Natural killer cell (primary cell): ENCODE measurements at regions not wholly inside any gene's neighbourhood (a gene's known extent, or its start where the extent isn't known, plus 50 kb on each side); places are given as distances from the start of the nearest gene placed in this dataset.

Experiments
- ATAC-seq, 3 donors: fragments of 150-1000 bp in 2 of 3; fragments of 200-7000 bp in 1 of 3; cut with Tn5 transposase; 1 replicate in 1 of 3; 2 replicates in 2 of 3; pipeline ENCODE4 v1.10.0; 2021; ENCODE audit warnings: mild to moderate bottlenecking in 2 of 3, moderate library complexity in 2 of 3
- DNase-seq, 2 donors: peaks; one replicate each; pipeline versions ENCODE4 v3.0.0 to v3.0.0-alpha.2; 2013 to 2021; ENCODE audit warnings: mixed read lengths in 1 of 2
- H3K27ac ChIP-seq: one replicate; pipeline ENCODE4 v1.5.1; 2013; ENCODE audit warnings: mild to moderate bottlenecking, low read length
- H3K27me3 ChIP-seq: one replicate; pipeline ENCODE4 v1.6.1; 2013; ENCODE audit warnings: low read length; ENCODE audit not compliant: control insufficient read depth, insufficient read depth
- H3K36me3 ChIP-seq: one replicate; pipeline ENCODE4 v1.6.1; 2013; ENCODE audit warnings: low read length; ENCODE audit not compliant: control insufficient read depth, insufficient read depth
- H3K4me1 ChIP-seq: one replicate; pipeline ENCODE4 v1.6.1; 2013; ENCODE audit warnings: low read length; ENCODE audit not compliant: control insufficient read depth, insufficient read depth
- H3K4me3 ChIP-seq: one replicate; pipeline ENCODE4 v1.5.1; 2013; ENCODE audit warnings: low read length
- H3K9me3 ChIP-seq: one replicate; pipeline ENCODE4 v1.6.1; 2013; ENCODE audit warnings: low read length; ENCODE audit not compliant: control insufficient read depth, insufficient read depth
- H3K27ac Mint-ChIP-seq, 2 donors: one replicate each; pipeline ENCODE4 v1.8.0; 2022; ENCODE audit warnings: mild to moderate bottlenecking in 2 of 2, mixed read lengths in 2 of 2, moderate library complexity in 1 of 2
- H3K27me3 Mint-ChIP-seq, 2 donors: one replicate each; pipeline ENCODE4 v1.8.0; 2022; ENCODE audit warnings: low read depth in 2 of 2, mixed read lengths in 2 of 2
- H3K36me3 Mint-ChIP-seq: one replicate; pipeline ENCODE4 v1.8.0; 2022; ENCODE audit warnings: mixed read lengths
- H3K4me1 Mint-ChIP-seq, 2 donors: one replicate each; pipeline ENCODE4 v1.8.0; 2022; ENCODE audit warnings: mixed read lengths in 2 of 2
- H3K4me3 Mint-ChIP-seq: one replicate; pipeline ENCODE4 v1.8.0; 2022; ENCODE audit warnings: mild to moderate bottlenecking, moderate library complexity, mixed read lengths
- H3K9me3 Mint-ChIP-seq, 2 donors: one replicate each; pipeline ENCODE4 v1.8.0; 2022; ENCODE audit warnings: mixed read lengths in 2 of 2
- WGBS: methylation state at CpG from one replicate; pipeline ENCODE4 v1.1.7; 2013; ENCODE audit warnings: missing lambda C conversion rate; ENCODE audit not compliant: insufficient coverage; 5-methylcytosine and 5-hydroxymethylcytosine counted together
- intact Hi-C: fragments of 100-400 bp; cut with micrococcal nuclease; formaldehyde crosslinking; loops from one replicate; pipeline ENCODE4 v1.14.2; 2022
- TF ChIP-seq, protein P1 (sequence below): fragments of 200-600 bp; IDR thresholded peaks from one replicate; pipeline ENCODE4 v1.8.0; 2022; ENCODE audit warnings: antibody characterized with exemption

DNA sequence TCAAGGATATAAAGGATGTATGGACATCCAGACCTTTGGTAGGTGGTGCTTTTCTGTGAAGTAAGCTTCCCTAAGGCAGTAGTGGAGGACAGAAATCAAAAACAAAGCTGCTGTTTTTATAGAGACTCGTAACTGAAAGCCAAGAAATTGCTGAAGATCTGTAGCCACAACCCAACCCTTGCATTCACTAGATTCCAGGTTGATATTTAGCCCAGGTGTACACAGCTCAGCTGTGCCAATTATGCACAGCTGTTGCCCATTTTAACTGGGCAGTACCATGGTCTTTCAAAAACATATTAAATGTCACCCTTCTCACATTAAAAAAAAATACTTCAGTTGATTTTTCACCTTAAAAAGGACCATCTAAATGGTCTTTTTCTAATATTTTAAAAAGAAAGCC is 75.8 kb downstream of the CNTN3 start:
- Histone ChIP-seq H3K4me3 (no peak overlapping the region), H3K9me3 (no peaks in the 10 kb centered on the region), H3K27me3 (no peaks in the 10 kb centered on the region), H3K4me1 (no peaks in the 10 kb centered on the region), H3K36me3 (no peaks in the 10 kb centered on the region), H3K27ac (no peak overlapping the region)
- DNase-seq (no peak), ATAC-seq (no peak)
- no peaks in the 10 kb centered on the region for H3K27me3 Mint-ChIP-seq
- 62% methylated on average over 1 of the region's 1 CpG for WGBS
- intact Hi-C loops: no loop called here
- H3K4me3 Mint-ChIP-seq: no peak overlapping the region
- H3K9me3 Mint-ChIP-seq: peaks cover 8 to 12% of the 10 kb centered on the region in 2 donors
- H3K4me1 Mint-ChIP-seq: no peaks in the 10 kb centered on the region
- TF ChIP-seq, protein P1, sequence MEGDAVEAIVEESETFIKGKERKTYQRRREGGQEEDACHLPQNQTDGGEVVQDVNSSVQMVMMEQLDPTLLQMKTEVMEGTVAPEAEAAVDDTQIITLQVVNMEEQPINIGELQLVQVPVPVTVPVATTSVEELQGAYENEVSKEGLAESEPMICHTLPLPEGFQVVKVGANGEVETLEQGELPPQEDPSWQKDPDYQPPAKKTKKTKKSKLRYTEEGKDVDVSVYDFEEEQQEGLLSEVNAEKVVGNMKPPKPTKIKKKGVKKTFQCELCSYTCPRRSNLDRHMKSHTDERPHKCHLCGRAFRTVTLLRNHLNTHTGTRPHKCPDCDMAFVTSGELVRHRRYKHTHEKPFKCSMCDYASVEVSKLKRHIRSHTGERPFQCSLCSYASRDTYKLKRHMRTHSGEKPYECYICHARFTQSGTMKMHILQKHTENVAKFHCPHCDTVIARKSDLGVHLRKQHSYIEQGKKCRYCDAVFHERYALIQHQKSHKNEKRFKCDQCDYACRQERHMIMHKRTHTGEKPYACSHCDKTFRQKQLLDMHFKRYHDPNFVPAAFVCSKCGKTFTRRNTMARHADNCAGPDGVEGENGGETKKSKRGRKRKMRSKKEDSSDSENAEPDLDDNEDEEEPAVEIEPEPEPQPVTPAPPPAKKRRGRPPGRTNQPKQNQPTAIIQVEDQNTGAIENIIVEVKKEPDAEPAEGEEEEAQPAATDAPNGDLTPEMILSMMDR: no peak
- H3K27ac Mint-ChIP-seq: no peak overlapping the region
- H3K36me3 Mint-ChIP-seq: no peaks in the 10 kb centered on the region

DNA sequence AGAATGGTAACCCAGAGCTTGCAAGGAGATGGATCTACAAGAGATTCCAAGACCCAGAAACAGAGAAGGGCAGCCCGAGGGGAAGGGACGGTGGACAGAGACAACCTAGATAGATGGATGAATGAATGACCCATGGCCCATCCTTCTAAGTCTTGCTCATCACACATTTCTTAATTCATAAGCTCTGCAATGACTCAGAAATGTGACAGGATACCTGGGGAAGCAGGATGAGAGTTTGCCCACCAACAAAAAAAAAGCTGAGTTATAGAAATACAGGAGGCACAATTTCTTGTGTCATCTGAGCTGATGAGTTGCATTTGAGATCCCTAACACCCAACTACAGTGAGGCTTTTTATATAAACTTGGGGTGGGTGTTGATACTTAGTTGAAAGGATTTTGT is 76.6 kb downstream of the CNTN3 start:
- no peak overlapping the region for H3K27ac ChIP-seq
- no peaks in the 10 kb centered on the region for H3K27me3 Mint-ChIP-seq
- DNase-seq (no peak), ATAC-seq (no peak)
- intact Hi-C loops: no loop called here
- TF ChIP-seq, protein P1: no peak
- no peaks in the 10 kb centered on the region for H3K9me3 ChIP-seq
- H3K9me3 Mint-ChIP-seq: peaks cover 8 to 14% of the 10 kb centered on the region in 2 donors
- H3K27me3 ChIP-seq: no peaks in the 10 kb centered on the region
- H3K4me3 ChIP-seq: no peak overlapping the region
- no peak overlapping the region for H3K4me3 Mint-ChIP-seq
- H3K36me3 Mint-ChIP-seq: no peaks in the 10 kb centered on the region
- H3K4me1 Mint-ChIP-seq: no peaks in the 10 kb centered on the region
- H3K36me3 ChIP-seq: no peaks in the 10 kb centered on the region
- H3K4me1 ChIP-seq: no peaks in the 10 kb centered on the region
- WGBS: 88% methylated on average over 2 of the region's 2 CpGs
- H3K27ac Mint-ChIP-seq: no peak overlapping the region

DNA sequence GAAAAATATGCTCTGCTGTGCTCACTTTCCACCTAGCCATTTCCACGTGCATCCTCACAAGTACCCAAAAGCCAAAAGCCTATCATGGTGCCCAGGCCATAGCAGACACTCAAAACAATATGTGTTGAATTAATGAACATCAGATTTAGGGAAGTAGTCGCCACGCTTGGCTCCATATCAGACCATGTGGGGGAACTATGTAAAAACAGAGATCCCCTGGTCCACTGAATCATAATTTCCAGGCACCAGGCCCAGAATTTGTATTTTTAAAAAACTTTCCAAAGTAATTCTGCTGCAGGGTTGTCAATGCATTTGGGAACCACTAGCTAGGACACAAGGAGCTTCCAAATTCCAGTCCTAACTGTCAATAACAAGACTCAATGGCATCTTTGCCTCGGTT is 77.3 kb downstream of the CNTN3 start:
- Histone ChIP-seq H3K4me3 (no peak overlapping the region), H3K9me3 (no peaks in the 10 kb centered on the region), H3K4me1 (no peaks in the 10 kb centered on the region), H3K36me3 (no peaks in the 10 kb centered on the region), H3K27ac (no peak overlapping the region), H3K27me3 (no peaks in the 10 kb centered on the region)
- Mint-ChIP-seq H3K4me3 (no peak overlapping the region), H3K27me3 (no peaks in the 10 kb centered on the region), H3K36me3 (no peaks in the 10 kb centered on the region), H3K4me1 (no peaks in the 10 kb centered on the region), H3K9me3 (peaks cover 8 to 14% of the 10 kb centered on the region in 2 donors), H3K27ac (no peak overlapping the region)
- TF ChIP-seq, protein P1: no peak
- intact Hi-C loops: no loop called here
- ATAC-seq (no peak), DNase-seq (no peak)
- WGBS: 80% methylated on average over 3 of the region's 4 CpGs

DNA sequence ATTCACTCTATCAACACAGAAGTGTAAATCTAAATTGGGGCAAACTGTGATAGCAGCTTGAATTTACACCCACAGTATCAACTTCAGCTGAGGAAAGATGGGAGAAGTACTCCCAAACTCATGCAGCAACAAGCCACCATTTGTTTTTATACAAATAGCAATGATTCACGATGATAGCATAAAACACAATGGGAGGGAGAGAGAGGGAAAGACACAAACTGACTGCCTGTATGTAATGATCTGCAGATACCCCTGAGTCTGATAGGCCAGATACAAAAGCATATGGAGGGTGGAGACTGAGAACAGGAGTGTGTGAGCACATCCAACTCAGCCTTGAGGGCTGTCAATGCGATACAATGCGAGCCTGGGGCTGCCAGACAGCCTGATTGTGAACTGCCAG is 79.2 kb downstream of the CNTN3 start:
- intact Hi-C loops: no loop called here
- no peak overlapping the region for H3K27ac ChIP-seq
- ATAC-seq (no peak), DNase-seq (no peak)
- Mint-ChIP-seq H3K27me3 (no peaks in the 10 kb centered on the region), H3K27ac (no peak overlapping the region), H3K9me3 (peaks cover 12 to 13% of the 10 kb centered on the region in 2 donors), H3K36me3 (no peaks in the 10 kb centered on the region), H3K4me1 (no peaks in the 10 kb centered on the region), H3K4me3 (no peak overlapping the region)
- no peaks in the 10 kb centered on the region for H3K36me3 ChIP-seq
- TF ChIP-seq, protein P1: no peak
- no peaks in the 10 kb centered on the region for H3K27me3 ChIP-seq
- H3K9me3 ChIP-seq: no peaks in the 10 kb centered on the region
- 77% methylated on average over 3 of the region's 3 CpGs for WGBS
- no peak overlapping the region for H3K4me3 ChIP-seq
- no peaks in the 10 kb centered on the region for H3K4me1 ChIP-seq
